ENCODE measurements at regions not wholly inside any gene's neighbourhood (a gene's known extent, or its start where the extent isn't known, plus 50 kb on each side); places are given as distances from the start of the nearest gene placed in this dataset.

GRCh38 chr9:16136961-16137360 is 584.1 kb downstream of the CCDC171 start:
- WGBS, result 71% methylated on average over 4 of the region's 4 CpGs
- Histone ChIP-seq H2BK12ac (ENCODE audit: low read length in 2 of 2) (no peak overlapping the region), H3K4ac (ENCODE audit: low read depth in 1 of 2, low read length in 2 of 2) (no peak overlapping the region), H3K4me3 (ENCODE audit: insufficient read depth in 1 of 2, low read depth in 1 of 2, low read length in 2 of 2) (no peak overlapping the region), H2AK5ac (ENCODE audit: low read length, severe bottlenecking) (peak overlapping the region; percentile 8), H3K27me3 (ENCODE audit: control insufficient read depth in 1 of 2, insufficient read depth in 1 of 2, low read length in 2 of 2) (no peaks in the 10 kb centered on the region), H3K79me1 (replicated peaks; ENCODE audit: low read length, poor library complexity, severe bottlenecking) (no peaks in the 10 kb centered on the region), H3K9ac (ENCODE audit: low read length) (no peak overlapping the region), H2AFZ (ENCODE audit: low read depth, low read length) (no peak overlapping the region), H4K91ac (ENCODE audit: low read length) (no peak overlapping the region), H3K14ac (ENCODE audit: low read length in 2 of 2) (no peak overlapping the region), H2BK15ac (ENCODE audit: low read depth, poor library complexity, severe bottlenecking) (no peak overlapping the region), H2BK120ac (ENCODE audit: low read depth, low read length) (no peak overlapping the region), H3K18ac (ENCODE audit: low read depth in 1 of 2, low read length in 2 of 2) (no peak overlapping the region), H3K27ac (ENCODE audit: low read length, poor library complexity, severe bottlenecking) (no peak overlapping the region), H2BK5ac (ENCODE audit: low read depth, low read length, poor library complexity, severe bottlenecking) (no peak overlapping the region), H3K23ac (ENCODE audit: low read length in 2 of 2) (no peak overlapping the region), H3K36me3 (ENCODE audit: control insufficient read depth in 1 of 2, insufficient read depth in 2 of 2, low read depth in 1 of 2, low read length in 2 of 2) (no peaks in the 10 kb centered on the region), H3K9me3 (ENCODE audit: control insufficient read depth, low read length) (no peaks in the 10 kb centered on the region), H4K8ac (ENCODE audit: low read length) (no peak overlapping the region), H3K4me1 (ENCODE audit: control insufficient read depth, insufficient read depth, low read depth, low read length) (peaks cover 22% of the 10 kb centered on the region), H3K4me2 (ENCODE audit: low read length, poor library complexity, severe bottlenecking) (no peak overlapping the region)
- peak; percentile 59 for DNase-seq

DNA sequence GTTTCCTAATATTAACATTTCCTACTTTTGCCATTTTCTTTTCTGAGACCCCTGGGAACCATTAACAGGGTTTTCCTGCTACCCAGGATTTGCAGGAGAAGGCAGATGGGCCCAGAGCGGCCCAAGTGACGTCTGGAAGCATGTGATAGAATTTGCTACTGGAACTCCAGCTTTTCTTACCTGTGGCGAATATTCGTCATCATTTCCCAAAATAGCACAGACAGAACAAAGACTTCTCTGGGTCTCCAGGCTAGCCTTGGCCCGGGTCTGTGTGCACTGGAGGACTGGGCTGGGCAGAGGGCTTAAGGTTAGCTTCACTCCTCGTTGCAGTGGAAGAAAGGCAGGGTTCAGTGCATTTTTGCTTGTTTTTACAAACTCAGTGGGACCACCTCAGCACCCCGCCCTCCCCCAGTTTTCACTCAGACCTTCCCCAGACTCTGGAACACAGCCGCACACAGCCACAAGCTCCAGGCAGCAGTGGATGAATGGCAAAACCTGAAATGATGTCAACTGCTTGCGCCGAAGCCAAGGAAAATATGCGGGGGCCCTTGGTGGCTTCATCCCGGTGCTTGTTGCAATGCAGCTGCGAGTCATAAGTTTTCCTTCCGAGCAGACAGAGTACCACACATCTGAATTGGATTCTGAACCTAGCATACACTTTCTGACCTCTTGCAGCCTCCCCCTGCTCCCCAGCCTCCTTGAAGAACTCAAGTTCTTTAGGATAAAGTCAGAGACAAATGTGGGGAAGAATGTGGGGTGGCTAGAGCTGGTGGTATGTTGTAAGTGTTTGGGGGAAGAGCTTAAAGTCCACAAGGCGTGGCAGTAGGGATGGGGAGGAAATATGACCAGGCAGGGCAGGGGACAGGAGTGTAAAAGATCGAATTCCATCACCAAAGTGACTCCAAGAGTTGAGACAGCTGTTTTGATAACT is 586.0 kb downstream of the CCDC171 start:
- Histone ChIP-seq H2BK5ac (ENCODE audit: low read depth, low read length, poor library complexity, severe bottlenecking) (no peak overlapping the region), H3K36me3 (ENCODE audit: control insufficient read depth in 1 of 2, insufficient read depth in 2 of 2, low read depth in 1 of 2, low read length in 2 of 2) (no peaks in the 10 kb centered on the region), H3K4me3 (ENCODE audit: insufficient read depth in 1 of 2, low read depth in 1 of 2, low read length in 2 of 2) (no peak overlapping the region), H3K79me1 (replicated peaks; ENCODE audit: low read length, poor library complexity, severe bottlenecking) (no peaks in the 10 kb centered on the region), H3K4ac (ENCODE audit: low read depth in 1 of 2, low read length in 2 of 2) (no peak overlapping the region), H2AK5ac (ENCODE audit: low read length, severe bottlenecking) (peak overlapping the region; percentile 72), H2BK120ac (ENCODE audit: low read depth, low read length) (no peak overlapping the region), H3K9me3 (ENCODE audit: control insufficient read depth, low read length) (no peaks in the 10 kb centered on the region), H2BK15ac (ENCODE audit: low read depth, poor library complexity, severe bottlenecking) (no peak overlapping the region), H3K23ac (ENCODE audit: low read length in 2 of 2) (no peak overlapping the region), H2BK12ac (ENCODE audit: low read length in 2 of 2) (peak overlapping the region in 1 of 2 experiments; percentile 7), H3K4me1 (ENCODE audit: control insufficient read depth, insufficient read depth, low read depth, low read length) (peaks cover 25% of the 10 kb centered on the region), H3K4me2 (ENCODE audit: low read length, poor library complexity, severe bottlenecking) (no peak overlapping the region), H4K91ac (ENCODE audit: low read length) (no peak overlapping the region), H2AFZ (ENCODE audit: low read depth, low read length) (no peak overlapping the region), H3K9ac (ENCODE audit: low read length) (peak overlapping the region; percentile 42), H3K14ac (ENCODE audit: low read length in 2 of 2) (peak overlapping the region in 1 of 2 experiments; percentile 45), H3K18ac (ENCODE audit: low read depth in 1 of 2, low read length in 2 of 2) (peak overlapping the region; percentile 7 to 48), H4K8ac (ENCODE audit: low read length) (no peak overlapping the region), H3K27me3 (ENCODE audit: control insufficient read depth in 1 of 2, insufficient read depth in 1 of 2, low read length in 2 of 2) (no peaks in the 10 kb centered on the region), H3K27ac (ENCODE audit: low read length, poor library complexity, severe bottlenecking) (peak overlapping the region; percentile 31)
- peak; percentile 43 for DNase-seq
- WGBS, result 71% methylated on average over 16 of the region's 16 CpGs

DNA sequence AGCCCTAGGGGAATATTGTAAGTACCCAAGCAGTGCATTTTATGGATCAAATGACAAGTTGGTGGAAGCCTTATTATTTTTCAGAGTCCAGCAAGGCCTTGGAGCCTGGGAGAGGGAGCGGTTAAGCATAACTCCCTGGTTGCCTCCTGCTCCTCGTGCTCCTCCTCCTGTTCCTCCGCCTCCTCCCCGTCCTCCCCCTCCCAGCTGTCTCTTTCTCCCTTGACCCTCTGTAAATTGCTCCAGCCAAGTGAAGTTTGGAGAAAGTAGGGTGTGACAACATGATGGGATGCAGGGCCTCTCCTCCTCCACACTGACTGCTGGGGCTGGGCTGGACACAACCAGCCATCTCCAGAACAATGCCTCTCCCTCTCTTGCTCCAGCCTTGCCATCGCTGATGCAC is 586.9 kb downstream of the CCDC171 start:
- Histone ChIP-seq H3K4me2 (ENCODE audit: low read length, poor library complexity, severe bottlenecking) (no peak overlapping the region), H2BK15ac (ENCODE audit: low read depth, poor library complexity, severe bottlenecking) (no peak overlapping the region), H4K91ac (ENCODE audit: low read length) (no peak overlapping the region), H2AFZ (ENCODE audit: low read depth, low read length) (no peak overlapping the region), H2BK12ac (ENCODE audit: low read length in 2 of 2) (peak overlapping the region in 1 of 2 experiments; percentile 45), H2BK5ac (ENCODE audit: low read depth, low read length, poor library complexity, severe bottlenecking) (no peak overlapping the region), H2AK5ac (ENCODE audit: low read length, severe bottlenecking) (peak overlapping the region; percentile 54), H3K4me1 (ENCODE audit: control insufficient read depth, insufficient read depth, low read depth, low read length) (peaks cover 24% of the 10 kb centered on the region), H3K23ac (ENCODE audit: low read length in 2 of 2) (no peak overlapping the region), H3K9me3 (ENCODE audit: control insufficient read depth, low read length) (no peaks in the 10 kb centered on the region), H2BK120ac (ENCODE audit: low read depth, low read length) (no peak overlapping the region), H3K36me3 (ENCODE audit: control insufficient read depth in 1 of 2, insufficient read depth in 2 of 2, low read depth in 1 of 2, low read length in 2 of 2) (no peaks in the 10 kb centered on the region), H3K9ac (ENCODE audit: low read length) (no peak overlapping the region), H3K27me3 (ENCODE audit: control insufficient read depth in 1 of 2, insufficient read depth in 1 of 2, low read length in 2 of 2) (no peaks in the 10 kb centered on the region), H4K8ac (ENCODE audit: low read length) (no peak overlapping the region), H3K4me3 (ENCODE audit: insufficient read depth in 1 of 2, low read depth in 1 of 2, low read length in 2 of 2) (no peak overlapping the region), H3K27ac (ENCODE audit: low read length, poor library complexity, severe bottlenecking) (no peak overlapping the region), H3K4ac (ENCODE audit: low read depth in 1 of 2, low read length in 2 of 2) (no peak overlapping the region), H3K18ac (ENCODE audit: low read depth in 1 of 2, low read length in 2 of 2) (no peak overlapping the region), H3K14ac (ENCODE audit: low read length in 2 of 2) (no peak overlapping the region), H3K79me1 (replicated peaks; ENCODE audit: low read length, poor library complexity, severe bottlenecking) (no peaks in the 10 kb centered on the region)
- DNase-seq, result no peak
- 100% methylated on average over 2 of the region's 5 CpGs for WGBS

GRCh38 chr9:16143310-16143709 is 590.5 kb downstream of the CCDC171 start:
- H3K27ac ChIP-seq (ENCODE audit: low read length, poor library complexity, severe bottlenecking), result no peak overlapping the region
- no peak overlapping the region for H3K4ac ChIP-seq (ENCODE audit: low read depth in 1 of 2, low read length in 2 of 2)
- no peak overlapping the region for H2BK12ac ChIP-seq (ENCODE audit: low read length in 2 of 2)
- no peak overlapping the region for H3K14ac ChIP-seq (ENCODE audit: low read length in 2 of 2)
- H2AK5ac ChIP-seq (ENCODE audit: low read length, severe bottlenecking), result no peak overlapping the region
- no peak overlapping the region for H3K18ac ChIP-seq (ENCODE audit: low read depth in 1 of 2, low read length in 2 of 2)
- no peaks in the 10 kb centered on the region for H3K27me3 ChIP-seq (ENCODE audit: control insufficient read depth in 1 of 2, insufficient read depth in 1 of 2, low read length in 2 of 2)
- WGBS, result 68% methylated on average over 7 of the region's 7 CpGs
- H2AFZ ChIP-seq (ENCODE audit: low read depth, low read length), result no peak overlapping the region
- no peak overlapping the region for H4K91ac ChIP-seq (ENCODE audit: low read length)
- no peak overlapping the region for H3K4me3 ChIP-seq (ENCODE audit: insufficient read depth in 1 of 2, low read depth in 1 of 2, low read length in 2 of 2)
- no peak overlapping the region for H2BK120ac ChIP-seq (ENCODE audit: low read depth, low read length)
- DNase-seq, result no peak
- H3K9me3 ChIP-seq (ENCODE audit: control insufficient read depth, low read length), result no peaks in the 10 kb centered on the region
- H2BK5ac ChIP-seq (ENCODE audit: low read depth, low read length, poor library complexity, severe bottlenecking), result no peak overlapping the region
- no peak overlapping the region for H2BK15ac ChIP-seq (ENCODE audit: low read depth, poor library complexity, severe bottlenecking)
- no peak overlapping the region for H3K9ac ChIP-seq (ENCODE audit: low read length)
- peaks cover 19% of the 10 kb centered on the region for H3K4me1 ChIP-seq (ENCODE audit: control insufficient read depth, insufficient read depth, low read depth, low read length)
- peak overlapping the region; percentile 50 for H4K8ac ChIP-seq (ENCODE audit: low read length)
- H3K79me1 ChIP-seq (replicated peaks; ENCODE audit: low read length, poor library complexity, severe bottlenecking), result no peaks in the 10 kb centered on the region
- H3K4me2 ChIP-seq (ENCODE audit: low read length, poor library complexity, severe bottlenecking), result no peak overlapping the region
- H3K36me3 ChIP-seq (ENCODE audit: control insufficient read depth in 1 of 2, insufficient read depth in 2 of 2, low read depth in 1 of 2, low read length in 2 of 2), result no peaks in the 10 kb centered on the region
- no peak overlapping the region for H3K23ac ChIP-seq (ENCODE audit: low read length in 2 of 2)
